Retinal pigment epithelial cell (primary cell): ENCODE measurements at regions not wholly inside any gene's neighbourhood (a gene's known extent, or its start where the extent isn't known, plus 50 kb on each side); places are given as distances from the start of the nearest gene placed in this dataset.

Experiments used
- DNase-seq: peaks from one replicate; pipeline ENCODE4 v3.0.0-alpha.2; 2010; ENCODE audit warnings: low read depth
- H3K4me3 ChIP-seq: 2 replicates; pipeline ENCODE4 v1.5.1; 2011; ENCODE audit warnings: mild to moderate bottlenecking, low read length, control low read depth, moderate library complexity
- TF ChIP-seq, protein P1 (sequence below): conservative IDR thresholded peaks from 2 replicates; pipeline ENCODE4 v1.5.1; 2011; ENCODE audit warnings: low read depth, low read length, control low read depth, inconsistent platforms

- H3K4me3 ChIP-seq, result no peak overlapping the region
- TF ChIP-seq, protein P1, sequence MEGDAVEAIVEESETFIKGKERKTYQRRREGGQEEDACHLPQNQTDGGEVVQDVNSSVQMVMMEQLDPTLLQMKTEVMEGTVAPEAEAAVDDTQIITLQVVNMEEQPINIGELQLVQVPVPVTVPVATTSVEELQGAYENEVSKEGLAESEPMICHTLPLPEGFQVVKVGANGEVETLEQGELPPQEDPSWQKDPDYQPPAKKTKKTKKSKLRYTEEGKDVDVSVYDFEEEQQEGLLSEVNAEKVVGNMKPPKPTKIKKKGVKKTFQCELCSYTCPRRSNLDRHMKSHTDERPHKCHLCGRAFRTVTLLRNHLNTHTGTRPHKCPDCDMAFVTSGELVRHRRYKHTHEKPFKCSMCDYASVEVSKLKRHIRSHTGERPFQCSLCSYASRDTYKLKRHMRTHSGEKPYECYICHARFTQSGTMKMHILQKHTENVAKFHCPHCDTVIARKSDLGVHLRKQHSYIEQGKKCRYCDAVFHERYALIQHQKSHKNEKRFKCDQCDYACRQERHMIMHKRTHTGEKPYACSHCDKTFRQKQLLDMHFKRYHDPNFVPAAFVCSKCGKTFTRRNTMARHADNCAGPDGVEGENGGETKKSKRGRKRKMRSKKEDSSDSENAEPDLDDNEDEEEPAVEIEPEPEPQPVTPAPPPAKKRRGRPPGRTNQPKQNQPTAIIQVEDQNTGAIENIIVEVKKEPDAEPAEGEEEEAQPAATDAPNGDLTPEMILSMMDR, result no peak
- no peak for DNase-seq
These were observed 313.0 kb upstream of the PLXNA2 start for GRCh38 chr1:208557046-208557722.

GRCh38 chr1:208557723-208558094, 313.5 kb upstream of the PLXNA2 start:
- no peak for DNase-seq
- TF ChIP-seq, protein P1, result no peak

DNA sequence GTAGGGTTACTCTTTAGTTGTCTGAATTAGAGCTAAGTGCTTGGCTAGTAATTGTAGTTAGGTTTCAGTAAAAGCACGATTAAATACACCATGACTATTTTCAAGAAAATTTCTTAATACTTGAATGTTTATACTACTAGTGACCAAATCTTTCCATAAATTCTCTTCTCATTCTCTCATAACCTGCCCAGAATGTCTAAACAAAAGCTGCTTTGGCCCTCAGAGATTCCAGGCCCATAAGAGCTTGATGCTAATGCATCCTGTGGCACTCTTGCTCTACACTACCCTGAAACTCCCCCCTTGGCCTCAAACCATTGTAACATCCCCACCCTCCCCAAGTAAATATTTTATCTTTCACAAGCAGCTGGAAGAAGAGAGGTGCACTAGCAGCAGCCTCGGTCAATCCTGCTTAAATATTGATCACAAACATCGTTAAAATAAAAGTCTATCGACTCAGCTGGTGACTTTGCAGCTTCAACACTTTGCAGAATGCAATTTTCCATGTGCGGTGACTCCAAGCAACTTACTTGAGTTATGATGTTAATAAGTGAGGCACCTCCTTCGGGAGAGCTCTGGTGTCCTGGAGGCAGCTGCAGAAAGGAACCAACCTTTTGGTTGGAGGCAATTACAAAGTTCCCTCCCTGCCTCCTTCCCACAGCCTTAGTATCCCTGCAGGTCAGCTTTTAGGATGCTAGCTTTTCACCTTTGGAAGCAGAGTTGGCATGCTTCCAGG, 315.6 kb upstream of the PLXNA2 start:
- no peak for DNase-seq
- H3K4me3 ChIP-seq, result no peak overlapping the region
- TF ChIP-seq, protein P1, result no peak

More at GRCh38 chr1:208557723-208558094, 313.5 kb upstream of the PLXNA2 start:
- H3K4me3 ChIP-seq, result no peak overlapping the region

GRCh38 chr1:208562151-208562960, 318.2 kb upstream of the PLXNA2 start:
- H3K4me3 ChIP-seq, result no peak overlapping the region
- TF ChIP-seq, protein P1, result no peak
- no peak for DNase-seq

DNA sequence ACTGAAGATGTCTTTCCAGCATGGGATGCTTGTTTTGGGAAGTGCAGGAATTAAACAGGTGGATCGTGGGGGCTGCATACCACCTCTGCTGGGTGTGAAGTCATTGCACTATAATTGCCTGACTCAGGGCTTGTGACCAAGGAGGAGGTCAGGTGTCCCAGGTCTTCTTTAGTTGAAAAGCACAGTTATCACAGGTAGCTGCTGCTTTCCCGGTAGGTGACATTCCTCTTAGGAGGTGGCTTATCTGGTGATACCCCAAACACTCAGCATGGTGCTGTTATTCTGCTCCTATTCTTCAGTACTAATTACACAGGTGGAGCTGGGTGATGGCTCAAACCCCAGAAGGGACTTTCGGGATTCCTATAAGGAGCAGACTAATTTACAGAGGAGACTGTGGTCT, 320.3 kb upstream of the PLXNA2 start:
- no peak for DNase-seq
- H3K4me3 ChIP-seq, result no peak overlapping the region
- TF ChIP-seq, protein P1, result no peak

DNA sequence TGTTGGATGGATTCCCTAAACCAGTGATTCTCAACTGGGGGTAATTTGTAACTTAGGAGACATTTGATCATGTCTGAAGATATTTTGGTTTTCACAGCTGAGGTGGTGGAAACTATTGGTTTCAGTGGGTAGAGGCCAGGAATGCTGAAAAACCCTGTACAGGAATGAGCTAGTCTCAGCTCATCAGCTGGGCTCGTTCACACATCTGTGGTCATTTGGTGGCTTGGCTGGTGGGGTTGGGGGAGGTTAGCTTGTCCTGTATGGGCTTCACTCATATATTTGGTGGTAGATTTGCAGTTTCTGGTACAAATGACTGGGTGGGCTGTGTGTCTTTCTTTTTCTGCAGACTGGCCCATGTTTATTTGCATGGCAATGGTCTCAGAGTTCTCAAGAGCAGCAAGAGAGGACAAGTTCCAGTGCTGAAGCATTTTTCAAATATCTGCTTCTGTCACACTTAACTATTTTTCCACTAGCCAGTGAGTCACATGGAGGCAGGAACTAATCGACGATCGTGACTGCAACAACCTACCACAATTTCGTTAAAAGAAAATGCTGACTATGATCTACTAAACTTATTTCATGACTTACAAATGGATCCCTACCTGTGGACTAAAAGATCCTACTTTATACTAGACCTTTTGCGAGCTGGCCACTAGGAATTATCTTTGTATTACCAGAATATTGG, 321.7 kb upstream of the PLXNA2 start:
- H3K4me3 ChIP-seq, result no peak overlapping the region
- TF ChIP-seq, protein P1, result no peak
- no peak for DNase-seq
